ENCODE measurements at regions not wholly inside any gene's neighbourhood (a gene's known extent, or its start where the extent isn't known, plus 50 kb on each side); places are given as distances from the start of the nearest gene placed in this dataset.

GRCh38 chr5:54831233-54831632, 154.2 kb downstream of the ESM1 start:
- Histone ChIP-seq H3K4me2 (no peak overlapping the region), H3K4me1 (ENCODE audit: control insufficient read depth in 1 of 2, insufficient read depth in 2 of 2, low read depth in 1 of 2, low read length in 1 of 2) (no peaks in the 10 kb centered on the region; a peak in 1 of 4 replicates), H2AFZ (ENCODE audit: low read depth) (no peak overlapping the region), H3K4me3 (ENCODE audit: low read depth in 2 of 2, low read length in 1 of 2) (no peak overlapping the region), H3K27me3 (ENCODE audit: insufficient read depth) (peaks cover 5% of the 10 kb centered on the region; the same call in 1 of the 2 replicates), H3K9me2 (no peaks in the 10 kb centered on the region), H3K9ac (no peak overlapping the region), H3F3A (replicated peaks; ENCODE audit: insufficient read depth) (no peaks in the 10 kb centered on the region), H3K79me2 (ENCODE audit: insufficient read depth) (no peaks in the 10 kb centered on the region), H3K27ac (ENCODE audit: low read depth in 2 of 2, low read length in 1 of 2) (no peak overlapping the region), H3K36me3 (replicated peaks in 1 of 2; ENCODE audit: control insufficient read depth in 1 of 2, insufficient read depth in 2 of 2, low read length in 1 of 2) (no peaks in the 10 kb centered on the region), H3K9me3 (no peaks in the 10 kb centered on the region), H4K20me1 (ENCODE audit: insufficient read depth) (no peaks in the 10 kb centered on the region)
- TF ChIP-seq CTCF (IDR thresholded peaks at IDR 0.05) (no peak), YY1 (IDR thresholded peaks at IDR 0.05; ENCODE audit: low read depth) (no peak), JUND (IDR thresholded peaks at IDR 0.05) (no peak), FOXJ3 (CRISPR knock-in tag; IDR thresholded peaks at IDR 0.05) (no peak)
- ChIA-PET POLR2A (no interaction called here), CTCF (interaction anchor here (2.4 kb wide), 1 partner anchor 13 kb away, joined by 14 read pairs; no protein-coding TSS in a partner anchor)
- DNase-seq = no peak
- 61% methylated on average over 4 of the region's 4 CpGs for WGBS (ENCODE audit: low lambda C conversion rate)

GRCh38 chr5:54829676-54830535, 155.5 kb downstream of the ESM1 start:
- Histone ChIP-seq H3K4me2 (no peak overlapping the region), H3F3A (replicated peaks; ENCODE audit: insufficient read depth) (no peaks in the 10 kb centered on the region), H4K20me1 (ENCODE audit: insufficient read depth) (no peaks in the 10 kb centered on the region), H3K4me1 (ENCODE audit: control insufficient read depth in 1 of 2, insufficient read depth in 2 of 2, low read depth in 1 of 2, low read length in 1 of 2) (no peaks in the 10 kb centered on the region; a peak in 1 of 4 replicates), H3K4me3 (ENCODE audit: low read depth in 2 of 2, low read length in 1 of 2) (no peak overlapping the region), H3K9me2 (no peaks in the 10 kb centered on the region), H3K36me3 (replicated peaks in 1 of 2; ENCODE audit: control insufficient read depth in 1 of 2, insufficient read depth in 2 of 2, low read length in 1 of 2) (no peaks in the 10 kb centered on the region), H2AFZ (ENCODE audit: low read depth) (no peak overlapping the region), H3K79me2 (ENCODE audit: insufficient read depth) (no peaks in the 10 kb centered on the region), H3K27ac (ENCODE audit: low read depth in 2 of 2, low read length in 1 of 2) (no peak overlapping the region), H3K9ac (no peak overlapping the region), H3K9me3 (no peaks in the 10 kb centered on the region), H3K27me3 (ENCODE audit: insufficient read depth) (peaks cover 5% of the 10 kb centered on the region; the same call in 1 of the 2 replicates)
- TF ChIP-seq NRF1 (IDR thresholded peaks at IDR 0.05; ENCODE audit: low read depth, low read length) = no peak
- ChIA-PET CTCF (interaction anchor here (1.1 to 1.2 kb wide), 2 partner anchors 9 to 313 kb away, joined by 3 to 6 read pairs; partner anchors contain the start of gene SNX18), POLR2A (no interaction called here)
- WGBS (ENCODE audit: low lambda C conversion rate) = 36% methylated on average over 4 of the region's 4 CpGs
- DNase-seq = no peak

GRCh38 chr5:54829102-54829501, 156.3 kb downstream of the ESM1 start:
- H3K27me3 ChIP-seq (ENCODE audit: insufficient read depth) = peaks cover 5% of the 10 kb centered on the region; the same call in 1 of the 2 replicates
- no peaks in the 10 kb centered on the region for H3K9me3 ChIP-seq
- TF ChIP-seq TCF12 (IDR thresholded peaks at IDR 0.05) (no peak), REST (IDR thresholded peaks at IDR 0.05; ENCODE audit: low read depth, low read length) (no peak), MEF2A (IDR thresholded peaks at IDR 0.05; ENCODE audit: borderline replicate concordance, low read depth) (no peak), PBX3 (IDR thresholded peaks at IDR 0.05) (no peak), POLR2AphosphoS5 (IDR thresholded peaks at IDR 0.05; ENCODE audit: low read depth, low read length) (no peak)
- no peak overlapping the region for H2AFZ ChIP-seq (ENCODE audit: low read depth)
- no peak for DNase-seq
- no peak overlapping the region for H3K4me2 ChIP-seq
- H3K79me2 ChIP-seq (ENCODE audit: insufficient read depth) = no peaks in the 10 kb centered on the region
- no peaks in the 10 kb centered on the region for H3K36me3 ChIP-seq (replicated peaks in 1 of 2; ENCODE audit: control insufficient read depth in 1 of 2, insufficient read depth in 2 of 2, low read length in 1 of 2)
- ChIA-PET POLR2A (no interaction called here), CTCF (interaction anchor here (0.7 to 1.8 kb wide), 3 partner anchors 8 to 311 kb away, joined by 3 to 9 read pairs (median 3); partner anchors contain the start of gene SNX18)
- H3K9me2 ChIP-seq = no peaks in the 10 kb centered on the region
- 66% methylated on average over 8 of the region's 8 CpGs for WGBS (ENCODE audit: low lambda C conversion rate)
- no peak overlapping the region for H3K4me3 ChIP-seq (ENCODE audit: low read depth in 2 of 2, low read length in 1 of 2)
- no peak overlapping the region for H3K9ac ChIP-seq
- H3K27ac ChIP-seq (ENCODE audit: low read depth in 2 of 2, low read length in 1 of 2) = no peak overlapping the region
- no peaks in the 10 kb centered on the region; a peak in 1 of 4 replicates for H3K4me1 ChIP-seq (ENCODE audit: control insufficient read depth in 1 of 2, insufficient read depth in 2 of 2, low read depth in 1 of 2, low read length in 1 of 2)
- no peaks in the 10 kb centered on the region for H4K20me1 ChIP-seq (ENCODE audit: insufficient read depth)
- no peaks in the 10 kb centered on the region for H3F3A ChIP-seq (replicated peaks; ENCODE audit: insufficient read depth)

Data from SK-N-SH (cell line).